ENCODE measurements at regions not wholly inside any gene's neighbourhood (a gene's known extent, or its start where the extent isn't known, plus 50 kb on each side); places are given as distances from the start of the nearest gene placed in this dataset.

DNA sequence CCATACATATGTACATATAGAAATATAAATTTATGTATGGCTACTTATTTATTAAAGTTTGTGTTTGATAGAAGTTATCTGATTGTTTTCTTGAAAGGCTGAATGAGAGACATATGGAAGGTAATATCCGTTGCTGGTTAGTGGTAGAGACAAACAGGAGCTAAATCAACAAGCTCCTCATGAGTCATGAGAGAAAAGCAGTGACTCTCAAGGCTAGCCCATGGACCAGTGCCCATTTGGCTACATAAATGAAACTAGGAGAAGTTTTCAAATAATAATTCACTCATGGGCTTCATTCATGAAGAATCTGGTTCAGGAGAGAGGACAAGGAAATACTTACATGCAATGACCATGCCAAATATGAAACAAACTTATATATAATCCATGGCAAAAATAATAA lies 504.5 kb upstream of the ITGA1 start:
- WGBS, 2 experiments (ENCODE audit: extremely low coverage in 1 of 2, insufficient coverage in 1 of 2, insufficient read length in 1 of 2, insufficient replicate concordance in 2 of 2, low coverage in 1 of 2, low lambda C conversion rate in 2 of 2, missing lambda C conversion rate in 1 of 2): 100% methylated on average over 1 of the region's 1 CpG; no CpG with 5 or more reads in 1 of the 2 experiments
- CTCF ChIA-PET (ENCODE audit: partially characterized antibody): no interaction called here

More for the DNA sequence above, 504.5 kb upstream of the ITGA1 start:
- no peak overlapping the region for H3K23ac ChIP-seq (ENCODE audit: insufficient read length)
- no peak overlapping the region for H3K9ac ChIP-seq (replicated peaks in 1 of 4; ENCODE audit: extremely low read depth in 1 of 4, low read depth in 3 of 4, low read length in 3 of 4)
- no peaks in the 10 kb centered on the region for H3K4me1 ChIP-seq (replicated peaks in 1 of 4; ENCODE audit: control insufficient read depth in 3 of 4, insufficient read depth in 4 of 4, low read length in 3 of 4)
- H3K14ac ChIP-seq (ENCODE audit: insufficient read length): no peak overlapping the region
- H3K36me3 ChIP-seq (ENCODE audit: control insufficient read depth in 2 of 4, insufficient read depth in 4 of 4, low read length in 3 of 4): no peaks in the 10 kb centered on the region
- no peak overlapping the region for H2AFZ ChIP-seq (ENCODE audit: low read length)
- no peak overlapping the region for H2BK5ac ChIP-seq (ENCODE audit: low read depth, low read length)
- no peaks in the 10 kb centered on the region for H3K27me3 ChIP-seq (replicated peaks in 1 of 4; ENCODE audit: control insufficient read depth in 3 of 4, extremely low read depth in 1 of 4, insufficient read depth in 3 of 4, low read length in 3 of 4)
- no peak overlapping the region for H4K91ac ChIP-seq (replicated peaks; ENCODE audit: insufficient read length, low read length)
- H3K79me1 ChIP-seq (ENCODE audit: low read depth, low read length): no peaks in the 10 kb centered on the region
- H3K9me3 ChIP-seq (ENCODE audit: insufficient read depth in 2 of 2, low read depth in 1 of 2, low read length in 1 of 2): no peaks in the 10 kb centered on the region
- H3K4me2 ChIP-seq (ENCODE audit: insufficient read depth in 1 of 2, low read depth in 2 of 2, low read length in 2 of 2): no peak overlapping the region
- H2BK12ac ChIP-seq (ENCODE audit: low read depth, low read length): no peak overlapping the region
- DNase-seq (ENCODE audit: low read depth in 1 of 2, low spot score in 2 of 2): no peak
- no peak overlapping the region for H2BK120ac ChIP-seq (replicated peaks; ENCODE audit: low read depth, low read length)
- H2BK20ac ChIP-seq (ENCODE audit: low read length): no peak overlapping the region
- FAIRE-seq: no peak
- no peak overlapping the region for H3K4me3 ChIP-seq (ENCODE audit: extremely low read depth in 1 of 4, insufficient read depth in 2 of 4, low read depth in 3 of 4, low read length in 4 of 4)
- no peak overlapping the region for H3K56ac ChIP-seq (replicated peaks; ENCODE audit: insufficient read length, low read depth, low read length)
- POLR2A ChIA-PET (ENCODE audit: partially characterized antibody): no interaction called here
- TF ChIP-seq JUND (IDR thresholded peaks at IDR 0.05; ENCODE audit: low read length) (no peak), KDM5A (IDR thresholded peaks at IDR 0.05; ENCODE audit: low read length) (no peak), BACH1 (IDR thresholded peaks at IDR 0.05; ENCODE audit: low read length) (no peak), RXRA (IDR thresholded peaks at IDR 0.05; ENCODE audit: insufficient read depth, low read depth, low read length) (no peak), CHD2 (IDR thresholded peaks at IDR 0.05; ENCODE audit: low read length) (no peak), SIN3A (conservative IDR thresholded peaks at IDR 0.05 in 1 of 2, IDR thresholded peaks at IDR 0.05 in 1 of 2; ENCODE audit: low read depth in 1 of 2, low read length in 2 of 2) (no peak), CTBP2 (IDR thresholded peaks at IDR 0.05; ENCODE audit: borderline replicate concordance, insufficient read depth, insufficient read length, low read length) (no peak), POLR2AphosphoS5 (IDR thresholded peaks at IDR 0.05; ENCODE audit: low read depth, low read length) (no peak)
- TF ChIP-seq, protein P1, sequence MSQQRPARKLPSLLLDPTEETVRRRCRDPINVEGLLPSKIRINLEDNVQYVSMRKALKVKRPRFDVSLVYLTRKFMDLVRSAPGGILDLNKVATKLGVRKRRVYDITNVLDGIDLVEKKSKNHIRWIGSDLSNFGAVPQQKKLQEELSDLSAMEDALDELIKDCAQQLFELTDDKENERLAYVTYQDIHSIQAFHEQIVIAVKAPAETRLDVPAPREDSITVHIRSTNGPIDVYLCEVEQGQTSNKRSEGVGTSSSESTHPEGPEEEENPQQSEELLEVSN (IDR thresholded peaks at IDR 0.05): no peak
- TF ChIP-seq, protein P2, sequence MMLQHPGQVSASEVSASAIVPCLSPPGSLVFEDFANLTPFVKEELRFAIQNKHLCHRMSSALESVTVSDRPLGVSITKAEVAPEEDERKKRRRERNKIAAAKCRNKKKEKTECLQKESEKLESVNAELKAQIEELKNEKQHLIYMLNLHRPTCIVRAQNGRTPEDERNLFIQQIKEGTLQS (IDR thresholded peaks at IDR 0.05; ENCODE audit: insufficient read depth, low read depth, low read length): no peak
- H2BK15ac ChIP-seq (ENCODE audit: low read length): no peak overlapping the region
- no peaks in the 10 kb centered on the region for H4K20me1 ChIP-seq (replicated peaks in 1 of 2; ENCODE audit: control insufficient read depth in 1 of 2, insufficient read depth in 2 of 2, low read length in 2 of 2)
- H3K23me2 ChIP-seq (ENCODE audit: low read depth, low read length): no peaks in the 10 kb centered on the region
- no peak overlapping the region for H3K18ac ChIP-seq (ENCODE audit: extremely low read depth, low read length)
- H3K27ac ChIP-seq (ENCODE audit: low read depth, low read length): no peak overlapping the region
- no peak overlapping the region for H4K5ac ChIP-seq (ENCODE audit: insufficient read length, low read depth, low read length)
- H3K79me2 ChIP-seq (ENCODE audit: control insufficient read depth in 1 of 2, insufficient read depth in 2 of 2, low read length in 2 of 2): no peaks in the 10 kb centered on the region
- H3K4ac ChIP-seq (replicated peaks; ENCODE audit: insufficient read length, low read depth, low read length): no peak overlapping the region
- H2AK5ac ChIP-seq (ENCODE audit: low read depth, low read length): no peak overlapping the region
- no peak overlapping the region for H4K8ac ChIP-seq (ENCODE audit: extremely low read depth, insufficient read depth, low read length)

Measured in H1 (cell line).